WERI-Rb-1 (cell line): ENCODE measurements at regions not wholly inside any gene's neighbourhood (a gene's known extent, or its start where the extent isn't known, plus 50 kb on each side); places are given as distances from the start of the nearest gene placed in this dataset.

Experiments
- DNase-seq: peaks from one replicate; pipeline ENCODE4 v3.0.0-alpha.2; 2020
- H3K27ac ChIP-seq: fragments of 250-450 bp; sonication (Bioruptor Pico); 2 replicates; pipeline ENCODE4 v1.5.1; 2020; ENCODE audit warnings: mild to moderate bottlenecking, moderate library complexity
- H3K27me3 ChIP-seq: fragments of 250-450 bp; sonication (Bioruptor Pico); 2 replicates; pipeline ENCODE4 v1.5.1; 2021; ENCODE audit warnings: mild to moderate bottlenecking, low read depth, moderate library complexity; ENCODE audit not compliant: insufficient read depth, severe bottlenecking
- H3K36me3 ChIP-seq: fragments of 250-450 bp; sonication (Bioruptor Pico); 2 replicates; pipeline ENCODE4 v1.5.1; 2020; ENCODE audit warnings: mild to moderate bottlenecking, moderate library complexity
- H3K4me3 ChIP-seq: 2 replicates; pipeline ENCODE4 v1.5.1; 2011; ENCODE audit warnings: low read depth, mild to moderate bottlenecking, control low read depth, low read length
- H3K9me3 ChIP-seq: fragments of 250-450 bp; sonication (Bioruptor Pico); 2 replicates; pipeline ENCODE4 v1.5.1; 2021; ENCODE audit warnings: mild to moderate bottlenecking, moderate library complexity; ENCODE audit not compliant: severe bottlenecking
- CTCF ChIP-seq: IDR thresholded peaks from 2 replicates; pipeline ENCODE4 v1.5.1; 2011; ENCODE audit warnings: low read depth, mild to moderate bottlenecking, control low read depth, inconsistent platforms, low read length

GRCh38 chr14:54219261-54220070 lies 177.3 kb upstream of the CDKN3 start:
- no peak overlapping the region for H3K27ac ChIP-seq
- no peak for DNase-seq
- no peaks in the 10 kb centered on the region for H3K9me3 ChIP-seq
- H3K27me3 ChIP-seq = peaks cover 79% of the 10 kb centered on the region
- H3K36me3 ChIP-seq = no peaks in the 10 kb centered on the region
- H3K4me3 ChIP-seq = no peak overlapping the region
- TF ChIP-seq CTCF = no peak

DNA sequence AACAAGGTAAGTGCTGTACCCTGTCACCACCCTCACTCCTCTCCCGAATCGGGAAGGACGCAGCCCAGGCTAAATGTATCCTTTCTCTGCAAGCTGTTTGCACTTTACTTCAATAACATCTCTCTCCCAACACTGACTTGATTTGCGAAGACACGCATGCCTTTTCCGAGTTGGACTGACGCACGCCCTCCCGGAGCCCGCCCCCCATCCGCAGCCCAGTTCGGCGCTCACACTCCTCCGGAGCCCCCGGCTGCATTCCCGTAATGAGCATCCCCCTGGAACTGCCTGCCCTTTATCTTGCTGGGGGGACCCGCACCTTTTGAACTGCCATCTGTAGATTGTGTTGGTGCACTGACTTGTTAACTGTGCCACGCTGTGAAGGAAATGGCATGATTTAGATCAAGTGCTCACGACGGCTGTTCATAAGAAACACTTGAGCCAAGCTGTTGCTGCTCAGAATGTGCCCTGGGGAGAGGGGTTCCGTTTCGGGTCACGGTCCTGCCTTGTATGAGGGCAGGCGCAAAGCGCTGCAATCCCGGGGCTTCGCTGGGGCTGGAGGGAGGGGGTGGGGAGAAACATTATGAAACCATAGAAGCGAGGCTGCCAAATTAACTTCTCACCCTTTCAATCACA lies 176.6 kb upstream of the CDKN3 start:
- Histone ChIP-seq H3K4me3 (no peak overlapping the region), H3K36me3 (no peaks in the 10 kb centered on the region), H3K27me3 (peaks cover 74% of the 10 kb centered on the region), H3K9me3 (no peaks in the 10 kb centered on the region), H3K27ac (no peak overlapping the region)
- TF ChIP-seq CTCF = no peak
- DNase-seq = no peak

DNA sequence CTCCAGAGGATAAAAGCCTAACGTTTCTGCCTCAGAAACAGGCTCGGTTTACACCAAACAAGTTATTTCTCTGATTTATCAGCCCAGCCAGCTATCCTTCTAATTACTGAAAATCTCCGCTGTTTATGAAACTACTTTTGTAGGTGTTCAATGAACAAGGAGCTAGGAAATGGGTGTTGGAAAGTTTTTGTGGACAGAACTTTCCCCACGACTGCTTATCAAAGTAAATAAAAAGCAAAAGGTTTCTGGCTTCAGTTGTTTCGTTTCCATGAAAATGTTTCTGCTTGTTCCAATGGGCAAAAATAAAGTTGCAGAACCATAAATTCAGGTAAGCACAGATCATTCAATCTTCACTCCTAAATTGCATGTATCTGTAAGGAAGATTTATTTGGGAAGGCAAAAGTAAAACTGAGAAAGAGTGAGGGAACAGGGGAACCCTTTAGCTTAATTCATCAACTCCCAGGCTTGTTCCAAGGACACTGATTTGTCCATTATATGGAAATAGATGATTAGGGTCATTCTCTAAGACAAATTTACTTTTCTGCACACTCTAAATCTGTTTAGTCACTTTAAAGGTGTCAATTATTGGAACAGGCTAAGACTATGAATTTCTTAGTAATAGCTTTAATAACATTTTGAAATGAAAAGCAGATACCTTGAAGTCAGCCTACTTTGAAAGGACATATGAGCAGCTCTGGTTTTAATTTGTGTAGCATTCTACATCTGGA lies 175.9 kb upstream of the CDKN3 start:
- Histone ChIP-seq H3K9me3 (no peaks in the 10 kb centered on the region), H3K27me3 (peaks cover 76% of the 10 kb centered on the region), H3K27ac (no peak overlapping the region), H3K4me3 (no peak overlapping the region), H3K36me3 (no peaks in the 10 kb centered on the region)
- no peak for TF ChIP-seq CTCF
- DNase-seq = no peak

DNA sequence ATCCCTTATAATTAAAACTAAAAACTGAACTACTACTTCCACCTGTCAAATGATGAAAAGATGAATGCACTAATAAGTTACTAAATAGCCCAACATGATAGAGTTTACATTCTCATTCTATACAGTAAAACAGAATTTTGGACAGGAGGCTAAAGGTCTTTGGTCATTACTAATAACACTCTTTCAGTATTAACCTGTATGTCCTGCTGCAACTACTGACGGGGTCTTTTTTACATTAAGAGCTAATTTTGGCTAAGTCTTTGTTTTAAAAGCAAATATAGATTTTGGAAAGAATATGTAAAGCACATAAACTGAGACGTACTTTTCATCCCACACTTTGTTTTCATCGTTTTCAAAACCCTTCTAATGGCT lies 175.4 kb upstream of the CDKN3 start:
- DNase-seq = no peak
- Histone ChIP-seq H3K9me3 (no peaks in the 10 kb centered on the region), H3K36me3 (no peaks in the 10 kb centered on the region), H3K27me3 (peaks cover 76% of the 10 kb centered on the region), H3K27ac (no peak overlapping the region), H3K4me3 (no peak overlapping the region)
- no peak for TF ChIP-seq CTCF

- H3K4me3 ChIP-seq = no peak overlapping the region
- TF ChIP-seq CTCF = no peak
- H3K36me3 ChIP-seq = no peaks in the 10 kb centered on the region
- peaks cover 82% of the 10 kb centered on the region for H3K27me3 ChIP-seq
- DNase-seq = no peak
- no peak overlapping the region for H3K27ac ChIP-seq
- H3K9me3 ChIP-seq = no peaks in the 10 kb centered on the region
Observed at GRCh38 chr14:54221971-54222370, 174.8 kb upstream of the CDKN3 start.
